Fibroblast of skin of right biceps (primary cell): ENCODE measurements at regions not wholly inside any gene's neighbourhood (a gene's known extent, or its start where the extent isn't known, plus 50 kb on each side); places are given as distances from the start of the nearest gene placed in this dataset.
"Not testable (repeated sequence)": the region's sequence is repeated elsewhere in the genome, so short reads cannot be mapped to it uniquely, and the experiment has no call there.

ENCODE experiments used
- DNase-seq: peaks from one replicate; pipeline ENCODE4 v3.0.0-alpha.2; 2013

GRCh38 chr3:22401499-22401898 is 650.5 kb upstream of the ZNF385D start:
- no peak for DNase-seq

- no peak for DNase-seq
Observed at GRCh38 chr3:22414239-22414638, 663.2 kb upstream of the ZNF385D start.

GRCh38 chr3:22416838-22417446 is 665.9 kb upstream of the ZNF385D start:
- DNase-seq: not testable (repeated sequence)

GRCh38 chr3:22419261-22419660 is 668.3 kb upstream of the ZNF385D start:
- no peak for DNase-seq

- no peak for DNase-seq
Observed at GRCh38 chr3:22421589-22421988, 670.6 kb upstream of the ZNF385D start.

- no peak for DNase-seq
Observed at GRCh38 chr3:22431334-22431733, 680.3 kb upstream of the ZNF385D start.

DNA sequence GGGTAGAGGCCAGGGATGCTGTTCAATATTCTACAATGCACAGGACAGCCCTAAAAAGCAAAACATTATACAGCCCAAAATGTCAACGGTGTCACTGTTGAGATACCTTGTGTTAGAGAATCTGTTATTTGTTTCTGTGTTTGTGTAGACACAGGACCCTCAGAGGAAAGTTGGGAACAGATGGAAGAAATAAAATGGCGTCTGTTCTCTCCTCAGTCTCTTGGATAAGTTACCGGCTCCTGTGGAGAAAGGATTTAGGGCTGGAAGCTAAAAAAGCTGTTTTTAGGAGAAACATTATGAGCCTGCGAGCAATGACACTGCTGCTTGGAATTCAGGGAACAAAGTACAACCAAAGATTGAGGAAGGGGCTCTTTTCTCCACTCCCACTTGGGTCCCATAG is 688.6 kb upstream of the ZNF385D start:
- DNase-seq: no peak

GRCh38 chr3:22441711-22442110 is 690.7 kb upstream of the ZNF385D start:
- DNase-seq: no peak

DNA sequence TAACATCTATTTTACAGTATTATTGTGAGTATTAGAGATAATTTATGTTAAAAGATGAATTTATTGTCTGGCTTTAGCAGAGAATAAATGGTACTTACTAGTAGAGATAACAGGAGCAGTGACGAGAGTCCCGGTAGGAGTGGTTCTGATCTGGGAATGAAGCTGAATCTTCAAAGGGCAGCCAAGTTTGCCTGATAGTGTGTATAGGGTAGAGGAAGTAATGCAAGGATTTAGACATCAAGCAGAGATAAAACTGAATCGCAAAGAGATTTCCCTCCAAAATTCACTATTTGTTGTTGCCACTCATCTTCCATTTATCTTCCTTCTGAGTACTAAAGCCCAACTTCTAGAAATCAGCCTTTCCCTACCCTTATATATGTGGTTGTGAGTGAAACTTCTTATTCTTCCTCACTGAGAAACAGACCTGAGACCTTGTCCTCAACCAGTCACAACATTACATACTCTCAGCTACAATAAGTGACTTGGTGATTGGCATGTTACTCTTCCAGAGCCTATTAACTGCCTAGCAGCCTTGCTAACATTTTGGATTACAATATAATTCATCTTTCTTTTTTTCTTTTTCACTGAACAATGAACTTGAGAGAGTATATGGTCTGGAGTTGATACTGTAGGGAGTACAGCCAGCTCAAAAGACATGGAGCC is 692.7 kb upstream of the ZNF385D start:
- no peak for DNase-seq

GRCh38 chr3:22445336-22445735 is 694.3 kb upstream of the ZNF385D start:
- DNase-seq: not testable (repeated sequence)

- DNase-seq: peak; percentile 34
Observed at GRCh38 chr3:22450786-22451400, 699.9 kb upstream of the ZNF385D start.

DNA sequence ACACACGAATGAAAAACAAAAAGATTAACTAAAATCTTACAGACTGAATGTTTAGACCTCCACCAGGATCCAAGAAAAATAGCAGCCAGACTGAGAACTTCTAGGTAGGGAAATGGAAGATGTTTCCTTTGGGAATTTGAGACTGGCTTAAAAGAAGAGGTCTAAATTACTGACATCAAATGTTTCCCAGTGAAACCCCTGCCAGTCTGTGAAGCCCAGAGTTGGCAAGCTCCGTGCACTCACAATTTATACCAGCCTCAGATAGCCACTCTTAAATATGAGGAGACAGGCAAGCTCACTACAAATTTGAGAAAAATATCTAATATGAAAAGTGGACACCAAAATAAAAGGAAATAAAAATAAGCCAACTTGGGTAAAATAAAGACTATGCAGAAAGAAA is 700.5 kb upstream of the ZNF385D start:
- DNase-seq: no peak

GRCh38 chr3:22453906-22454535 is 703.0 kb upstream of the ZNF385D start:
- no peak for DNase-seq

DNA sequence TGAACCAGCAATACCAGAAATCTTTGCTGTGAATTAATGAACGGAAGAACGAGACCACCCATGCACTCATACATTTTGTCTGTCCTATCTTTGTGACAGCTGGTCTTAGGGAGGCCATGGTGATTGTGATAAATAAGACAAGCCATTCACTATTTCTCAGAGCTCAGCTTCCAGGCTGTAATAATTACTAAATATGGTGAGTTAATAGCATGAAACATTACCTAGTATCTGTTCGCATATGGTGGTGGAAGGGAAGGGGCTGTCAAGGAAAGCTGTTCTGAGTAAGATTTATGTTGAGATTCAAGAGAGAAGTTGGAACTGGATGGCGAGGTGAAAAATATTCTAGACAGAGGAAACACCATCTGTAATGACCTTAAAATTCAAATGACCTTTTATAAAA is 719.0 kb upstream of the ZNF385D start:
- no peak for DNase-seq

GRCh38 chr3:22471557-22471956 is 720.5 kb upstream of the ZNF385D start:
- DNase-seq: no peak

DNA sequence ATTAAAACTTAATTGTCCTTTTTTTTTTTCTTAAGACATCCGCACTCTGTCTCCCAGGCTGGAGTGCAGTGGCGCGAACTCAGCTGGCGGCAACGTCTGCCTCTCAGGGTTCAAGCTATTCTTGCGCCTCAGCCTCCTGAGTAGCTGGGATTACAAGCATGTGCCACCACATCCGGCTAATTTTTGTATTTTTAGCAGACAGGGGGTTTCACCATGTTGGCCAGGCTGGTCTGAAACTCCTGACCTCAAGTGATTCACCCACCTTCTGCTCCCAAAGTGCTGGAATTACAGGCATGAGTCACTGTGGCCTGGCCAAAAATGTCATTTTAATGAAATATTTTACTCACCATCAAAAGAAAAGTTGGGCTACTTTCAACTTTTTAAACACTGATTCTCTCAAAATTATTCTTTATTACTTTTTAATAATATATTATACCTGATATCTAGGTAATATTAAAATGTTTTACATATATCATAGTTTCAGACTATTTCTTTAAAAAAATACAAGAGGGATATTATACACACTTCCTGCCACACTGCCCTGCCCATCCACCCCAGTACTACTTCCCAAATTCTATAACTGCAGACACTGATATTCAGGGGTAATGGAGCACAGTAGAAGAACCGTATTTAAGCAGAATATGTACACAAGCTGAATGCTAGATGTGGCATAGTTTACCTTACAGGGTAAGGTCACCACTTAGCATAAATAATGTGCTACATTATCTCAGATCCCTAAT is 723.9 kb upstream of the ZNF385D start:
- DNase-seq: peak; percentile 65

DNA sequence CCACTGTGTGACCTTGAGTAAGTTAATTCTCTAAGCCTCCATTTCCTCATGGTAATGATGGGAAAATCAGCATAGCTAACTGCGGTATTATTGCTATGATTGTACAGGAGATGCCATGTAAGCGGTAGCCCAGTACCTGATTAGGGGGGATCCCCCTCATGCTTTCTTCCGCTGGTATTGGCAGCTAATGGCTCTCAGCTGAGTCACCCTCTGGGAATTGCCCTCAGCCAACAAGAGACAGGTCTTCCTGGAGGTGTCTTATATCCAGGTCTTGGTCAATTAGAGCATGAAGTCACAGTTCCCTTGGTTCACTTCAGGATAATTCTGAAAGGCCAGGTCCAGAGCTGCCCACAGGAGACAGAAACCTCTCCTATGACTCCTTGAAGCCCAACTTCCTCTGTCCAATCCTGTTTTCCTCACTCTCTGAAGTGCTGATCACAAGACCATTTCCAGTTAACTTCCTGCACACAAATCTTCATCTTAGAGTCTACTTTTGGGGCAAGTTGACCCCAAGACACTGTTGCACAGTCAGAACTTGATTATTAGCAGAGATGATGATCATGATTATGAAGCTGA is 724.7 kb upstream of the ZNF385D start:
- no peak for DNase-seq

GRCh38 chr3:22476976-22477375 is 726.0 kb upstream of the ZNF385D start:
- DNase-seq: no peak

- DNase-seq: no peak
Observed at GRCh38 chr3:22485954-22486353, 717.2 kb upstream of the UBE2E2 start.

DNA sequence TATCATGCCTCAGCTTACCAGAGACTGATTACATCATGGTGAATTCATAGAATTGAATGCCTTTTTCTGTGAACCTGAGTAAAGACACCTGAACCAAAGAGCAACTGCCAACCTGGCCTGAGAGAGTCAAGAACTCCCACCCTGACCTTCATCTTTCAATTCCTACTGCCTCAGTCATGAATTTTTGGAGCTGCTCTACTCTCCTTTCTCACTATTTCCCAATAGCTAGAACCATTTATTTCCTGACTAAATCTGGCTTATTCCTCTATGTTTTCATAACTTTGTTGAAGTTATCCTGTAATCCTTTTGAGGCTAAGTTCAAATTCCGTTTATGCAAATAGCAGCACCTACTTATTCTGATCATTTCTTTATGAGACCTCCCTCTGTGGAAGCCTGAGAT is 712.4 kb upstream of the UBE2E2 start:
- no peak for DNase-seq

- no peak for DNase-seq
Observed at GRCh38 chr3:22491344-22491743, 711.8 kb upstream of the UBE2E2 start.

GRCh38 chr3:22492342-22492741 is 710.8 kb upstream of the UBE2E2 start:
- no peak for DNase-seq

GRCh38 chr3:22495241-22495640 is 707.9 kb upstream of the UBE2E2 start:
- DNase-seq: no peak
